Gastroesophageal sphincter (tissue), 3 donors: ENCODE measurements at regions not wholly inside any gene's neighbourhood (a gene's known extent, or its start where the extent isn't known, plus 50 kb on each side); places are given as distances from the start of the nearest gene placed in this dataset.

Experiments used
- CTCF ChIP-seq, 4 experiments: fragments of 200-600 bp in 2 of 4; fragments of 450-650 bp in 2 of 4; sonication (generic) in 1 of 4; IDR thresholded peaks; one replicate each; pipeline ENCODE4 v1.5.1; 2017 to 2019; ENCODE audit warnings: antibody characterized with exemption in 4 of 4, mild to moderate bottlenecking in 2 of 4, moderate library complexity in 2 of 4
- EP300 ChIP-seq: sonication (generic); formaldehyde crosslinking; IDR thresholded peaks from one replicate; pipeline ENCODE4 v1.6.1; 2017; ENCODE audit warnings: antibody characterized with exemption, mild to moderate bottlenecking

GRCh38 chr7:33815336-33815735 lies 90.0 kb upstream of the BMPER start:
- TF ChIP-seq CTCF (IDR thresholded peaks at IDR 0.05) (no peak), EP300 (no peak)
